ENCODE measurements at regions not wholly inside any gene's neighbourhood (a gene's known extent, or its start where the extent isn't known, plus 50 kb on each side); places are given as distances from the start of the nearest gene placed in this dataset.

DNA sequence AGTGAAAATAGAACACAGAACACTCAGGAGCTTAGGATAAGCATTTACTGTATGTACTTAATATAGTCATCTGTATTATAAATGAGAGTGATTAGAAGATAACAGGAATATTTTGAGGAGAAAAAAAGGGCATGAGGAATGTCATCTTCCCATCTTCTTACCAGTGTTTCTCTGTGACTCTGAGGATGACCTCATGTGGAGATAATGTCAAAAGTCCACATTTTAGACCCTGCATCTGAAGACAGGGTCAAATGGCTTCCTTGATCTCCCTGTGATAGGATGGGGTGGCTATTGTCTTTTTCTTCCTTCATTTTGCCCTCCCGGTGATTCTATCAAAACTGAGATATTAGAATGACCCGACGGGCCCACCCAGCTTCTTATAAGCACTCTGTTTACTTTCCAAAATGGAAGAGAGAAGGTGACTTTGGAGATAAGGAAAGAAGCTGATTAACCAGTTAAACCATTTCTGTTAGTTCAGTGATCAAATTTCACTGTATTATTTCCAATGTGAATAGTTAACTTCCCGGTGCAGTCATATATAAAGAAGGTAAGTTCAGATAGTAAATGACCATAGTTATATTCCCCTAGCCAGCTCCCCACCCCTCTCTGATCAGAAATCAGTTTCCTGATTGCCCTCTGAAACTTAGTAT lies 115.7 kb upstream of the SALL4 start:
- no peak for DNase-seq

DNA sequence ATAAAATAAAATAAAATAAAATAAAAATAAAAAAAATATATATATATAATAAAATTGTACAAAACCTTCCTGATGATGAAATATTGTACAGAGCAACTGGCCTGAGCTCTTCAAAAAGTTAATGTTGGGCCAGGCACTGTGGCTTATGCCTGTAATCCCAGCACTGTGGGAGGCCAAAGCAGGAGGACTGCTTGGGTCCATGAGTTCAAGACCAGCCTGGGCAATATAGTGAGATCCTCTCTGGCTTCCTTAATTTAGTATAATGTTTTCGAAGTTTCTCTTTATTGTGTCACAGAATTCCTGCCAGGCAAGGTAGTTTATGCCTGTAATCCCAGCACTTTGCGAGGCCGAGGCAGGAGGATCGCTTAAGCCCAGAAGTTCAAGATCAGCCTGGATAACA lies 113.9 kb upstream of the SALL4 start:
- DNase-seq, result no peak

DNA sequence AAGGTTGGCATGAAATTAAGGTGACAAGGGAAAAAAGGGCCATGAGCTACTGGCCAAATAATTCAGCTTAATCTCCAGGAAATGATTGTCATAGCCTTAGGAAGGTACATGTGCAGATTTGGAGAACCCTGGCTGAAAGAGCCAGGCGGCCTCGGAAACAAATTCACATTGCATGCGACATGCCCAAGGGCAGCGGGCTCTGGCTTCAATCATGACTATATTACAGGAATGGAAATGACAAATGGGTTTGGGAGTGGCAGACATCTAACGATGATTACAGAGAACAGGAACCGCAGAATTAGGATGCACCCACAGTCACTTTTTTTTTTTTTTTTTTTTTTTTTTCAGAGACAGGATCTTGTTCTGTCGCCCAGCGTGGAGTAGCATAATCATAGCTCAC lies 112.4 kb upstream of the SALL4 start:
- DNase-seq, result no peak

DNA sequence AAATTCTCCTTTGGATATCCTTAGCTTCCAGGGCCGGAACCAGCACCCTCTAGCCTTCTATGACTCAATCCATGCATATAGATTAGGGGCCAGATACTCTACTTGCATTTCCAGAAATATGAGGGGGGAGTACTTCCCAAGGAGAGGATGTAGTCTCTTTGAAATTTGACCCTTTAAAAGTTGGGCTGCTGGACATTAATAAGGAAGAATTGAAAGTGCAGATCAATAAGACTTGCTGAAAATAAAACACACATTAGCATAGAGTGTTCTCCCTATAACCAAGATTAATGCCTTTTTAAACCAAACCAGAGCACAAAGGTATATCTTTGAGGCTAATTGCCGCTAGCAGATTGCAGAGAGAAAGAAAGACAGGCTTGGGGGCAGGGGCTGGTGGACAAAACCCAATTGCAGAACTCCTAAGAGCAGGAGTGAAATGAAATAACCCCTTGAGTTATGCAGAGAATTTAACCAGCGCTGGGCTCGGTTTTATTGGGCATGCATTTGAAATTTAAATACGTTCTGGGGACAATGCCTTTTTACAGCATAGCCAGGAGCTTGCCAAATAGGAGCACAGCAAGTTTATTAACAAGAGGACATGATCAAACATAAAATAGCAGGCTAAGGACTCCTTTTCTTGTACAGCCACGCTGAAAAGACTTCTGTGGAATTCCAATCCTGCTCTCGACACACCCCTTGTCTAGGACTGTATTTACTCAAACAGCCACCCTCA lies 108.2 kb upstream of the SALL4 start:
- DNase-seq, result no peak

DNA sequence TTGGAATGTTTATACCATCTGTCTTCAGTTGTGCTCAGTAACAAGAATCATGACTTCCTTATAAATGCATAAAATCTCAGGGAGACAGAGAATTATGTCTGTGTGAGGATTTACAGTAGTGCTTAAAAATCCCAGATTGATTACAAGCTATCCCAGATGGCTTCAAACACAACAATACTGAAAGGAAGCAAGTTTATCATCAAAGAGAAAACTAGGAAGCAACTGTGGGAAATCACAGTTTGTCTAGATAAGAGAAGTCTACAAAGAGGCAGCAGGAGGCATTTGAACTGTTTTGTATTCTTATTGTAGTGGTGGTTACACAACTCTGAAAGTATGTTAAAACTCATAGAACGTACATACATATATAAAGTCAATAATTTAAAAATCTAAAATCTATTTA lies 104.4 kb upstream of the SALL4 start:
- no peak for DNase-seq

DNA sequence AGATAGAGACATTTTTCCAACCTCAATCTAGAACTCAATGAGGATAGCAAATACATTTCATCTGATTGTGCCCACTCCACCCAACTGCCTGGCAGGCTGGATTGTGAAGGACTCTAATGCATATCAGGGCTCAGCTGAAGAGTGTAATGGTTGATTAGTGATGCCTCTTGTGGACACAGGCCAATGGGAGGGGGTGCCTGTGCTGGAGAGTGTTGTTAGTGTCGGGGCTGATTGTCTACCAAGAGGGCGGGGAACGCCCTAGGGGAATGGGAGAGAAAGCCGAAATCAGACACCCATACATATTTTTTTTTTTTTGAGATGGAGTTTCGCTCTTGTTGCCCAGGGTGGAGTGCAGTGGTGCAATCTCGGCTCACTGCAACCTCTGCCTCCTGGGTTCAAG lies 103.7 kb upstream of the SALL4 start:
- no peak for DNase-seq

DNA sequence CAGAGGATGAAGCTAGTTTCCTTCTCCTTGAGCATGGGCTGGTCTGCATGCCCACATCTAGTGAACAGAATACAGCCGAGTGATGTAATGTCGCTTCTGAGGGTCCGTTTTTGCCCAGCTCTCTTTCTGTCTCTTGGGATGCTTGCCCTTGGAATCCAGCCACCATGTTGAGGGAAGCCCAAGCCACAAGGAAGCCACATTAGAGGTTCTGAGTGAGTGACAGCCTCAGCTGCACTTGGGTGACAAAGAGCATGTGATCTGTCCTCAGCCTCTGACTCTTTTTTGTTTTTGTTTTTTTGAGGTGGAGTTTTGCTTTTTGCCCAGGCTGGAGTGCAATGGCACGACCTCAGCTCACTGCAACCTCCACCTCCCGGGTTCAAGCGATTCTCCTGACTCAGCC lies 100.6 kb upstream of the SALL4 start:
- no peak for DNase-seq

DNA sequence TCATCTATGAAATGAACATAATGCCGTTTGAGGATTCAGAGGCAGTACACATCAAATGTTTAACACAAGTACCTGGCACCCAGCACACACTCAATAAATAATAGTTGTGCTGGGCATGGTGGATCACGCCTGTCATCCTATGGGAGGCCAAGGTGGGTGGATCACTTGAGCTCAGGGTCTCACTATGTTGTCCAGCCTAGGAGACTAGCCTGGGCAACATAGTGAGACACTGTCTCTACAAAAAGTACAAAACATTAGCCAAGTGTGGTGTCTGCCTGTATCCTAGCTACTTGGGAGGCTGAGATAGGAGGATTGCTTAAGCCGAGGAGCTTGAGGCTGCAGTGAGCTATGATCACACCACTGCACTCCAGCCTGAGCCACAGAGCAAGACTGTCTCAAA lies 98.1 kb upstream of the SALL4 start:
- DNase-seq, result no peak

DNA sequence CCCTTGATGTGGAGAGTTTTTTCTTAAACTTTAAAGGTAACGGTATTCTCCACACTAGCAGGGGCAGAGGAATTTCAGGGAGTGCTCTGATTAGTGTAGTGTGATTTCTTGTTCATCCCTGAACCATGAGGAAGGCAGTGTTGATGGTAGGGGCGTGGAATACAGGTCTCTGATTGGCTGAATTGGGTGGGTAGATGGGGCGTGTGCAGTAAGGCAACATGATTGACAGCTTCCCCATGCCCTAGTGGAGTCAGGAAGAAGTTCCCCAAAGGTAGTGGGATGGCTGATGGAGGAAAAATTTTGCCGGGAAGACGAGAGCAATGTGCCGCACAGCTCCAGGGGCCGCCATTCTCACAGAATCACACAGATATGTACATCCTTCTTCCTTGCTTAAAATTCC lies 97.4 kb upstream of the SALL4 start:
- DNase-seq, result no peak

DNA sequence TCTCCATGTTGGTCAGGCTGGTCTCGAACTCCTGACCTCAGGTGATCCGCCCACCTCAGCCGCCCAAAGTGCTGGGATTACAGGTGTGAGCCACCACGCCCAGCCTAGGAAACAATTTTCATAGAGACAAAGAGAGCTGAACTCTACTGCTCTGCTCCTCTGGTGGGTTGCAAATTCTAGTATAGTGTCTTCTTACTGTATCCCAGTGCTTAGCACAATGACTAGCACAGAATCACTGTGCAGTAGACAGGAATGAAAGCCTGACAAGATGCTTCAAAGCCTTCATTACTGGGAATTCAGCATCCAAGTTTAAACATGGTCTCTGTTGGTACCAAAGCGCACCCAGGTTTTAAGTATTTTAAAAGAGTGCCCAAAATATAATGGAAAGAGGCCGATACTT lies 96.5 kb upstream of the SALL4 start:
- no peak for DNase-seq

DNA sequence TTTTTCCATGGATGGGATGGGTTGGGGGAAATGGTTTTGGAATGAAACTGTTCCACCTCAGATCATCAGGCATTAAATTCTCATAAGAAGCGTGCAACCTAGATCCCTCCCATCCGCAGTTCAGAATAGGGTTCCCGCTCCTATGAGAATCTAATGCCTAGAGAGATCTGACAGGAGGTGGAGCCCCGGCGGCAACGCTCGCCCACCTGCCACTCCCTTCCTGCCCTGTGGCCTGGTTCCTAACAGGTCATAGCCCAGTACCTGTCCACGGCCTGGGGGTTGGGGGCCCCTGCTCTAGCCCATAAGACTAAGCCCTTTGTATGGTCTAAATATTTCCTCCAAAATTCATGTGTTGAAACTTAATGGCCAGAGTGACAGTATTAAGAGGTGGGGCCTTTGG lies 92.3 kb upstream of the SALL4 start:
- DNase-seq, result no peak

DNA sequence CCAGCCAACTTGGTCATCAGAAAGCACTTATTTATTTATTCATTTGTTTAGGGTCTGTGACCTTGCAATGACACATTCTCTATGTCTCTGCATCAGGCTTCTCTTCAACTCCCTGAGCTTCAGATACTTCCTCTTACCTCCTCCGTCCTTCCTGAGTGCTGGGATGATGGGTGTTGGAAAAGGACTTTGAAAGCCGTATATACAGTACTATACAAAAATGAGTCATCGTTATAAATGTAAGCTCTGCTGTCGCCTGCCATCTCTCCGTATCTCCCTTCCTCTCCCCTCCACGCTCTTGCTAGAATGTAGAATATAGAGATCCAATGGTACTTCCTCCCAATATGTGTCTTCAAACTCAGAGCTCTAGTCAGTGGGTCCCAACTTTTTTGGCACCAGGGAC lies 91.9 kb upstream of the SALL4 start:
- DNase-seq, result no peak

DNA sequence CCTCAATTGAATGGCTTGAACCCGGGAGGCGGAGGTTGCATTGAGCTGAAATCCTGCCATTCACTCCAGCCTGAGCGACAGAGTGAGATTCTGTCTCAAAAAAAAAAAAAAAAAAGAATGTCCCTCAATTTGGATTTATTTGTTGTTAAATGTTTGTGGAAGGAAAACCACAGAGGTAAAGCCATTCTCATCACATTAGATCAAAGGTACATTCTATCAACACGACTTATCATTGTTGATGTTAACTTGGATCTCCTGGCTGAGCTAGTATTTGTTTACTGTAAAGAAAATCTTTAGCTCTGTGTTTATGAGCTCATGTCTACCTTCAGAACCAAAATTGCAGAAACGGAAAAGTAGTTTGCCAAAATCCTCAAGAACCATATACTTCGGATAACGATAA lies 91.4 kb upstream of the SALL4 start:
- no peak for DNase-seq

DNA sequence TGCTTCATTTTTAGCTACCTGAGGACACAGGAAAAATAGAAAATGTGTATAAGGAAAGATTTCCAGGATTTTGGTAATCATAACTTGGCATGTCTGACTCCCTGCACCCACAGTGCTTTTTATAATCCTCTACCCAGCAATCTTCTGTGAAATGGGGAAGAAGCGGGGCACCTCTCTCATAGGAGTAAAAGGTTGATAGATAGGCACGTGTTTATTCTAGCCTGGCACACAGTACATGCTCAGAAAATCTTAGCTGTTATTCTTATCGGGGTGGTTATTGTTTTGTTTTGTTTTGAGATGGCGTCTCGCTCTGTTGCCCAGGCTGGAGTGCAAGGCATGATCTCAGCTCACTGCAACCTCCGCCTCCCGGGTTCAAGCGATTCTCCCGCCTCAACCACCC lies 87.7 kb upstream of the SALL4 start:
- no peak for DNase-seq

DNA sequence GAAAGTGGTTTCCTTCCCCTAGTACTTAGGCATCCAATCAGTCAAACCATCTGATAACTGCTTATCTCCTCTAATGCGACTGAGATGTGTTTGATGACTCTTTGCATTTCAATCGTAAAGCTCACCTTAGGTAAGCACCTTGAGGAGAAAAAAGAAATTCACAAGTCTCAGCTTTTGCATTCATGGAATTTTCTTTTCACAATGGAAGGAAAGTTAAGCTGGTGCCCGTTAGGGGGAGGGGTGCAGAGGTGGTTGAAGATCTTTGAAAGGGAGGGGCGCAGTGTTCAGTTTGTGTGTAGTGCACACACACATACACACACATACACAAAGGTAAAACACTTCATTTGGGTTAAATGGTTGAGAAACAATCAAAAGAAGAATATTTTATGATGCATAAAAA lies 87.1 kb upstream of the SALL4 start:
- DNase-seq, result no peak

DNA sequence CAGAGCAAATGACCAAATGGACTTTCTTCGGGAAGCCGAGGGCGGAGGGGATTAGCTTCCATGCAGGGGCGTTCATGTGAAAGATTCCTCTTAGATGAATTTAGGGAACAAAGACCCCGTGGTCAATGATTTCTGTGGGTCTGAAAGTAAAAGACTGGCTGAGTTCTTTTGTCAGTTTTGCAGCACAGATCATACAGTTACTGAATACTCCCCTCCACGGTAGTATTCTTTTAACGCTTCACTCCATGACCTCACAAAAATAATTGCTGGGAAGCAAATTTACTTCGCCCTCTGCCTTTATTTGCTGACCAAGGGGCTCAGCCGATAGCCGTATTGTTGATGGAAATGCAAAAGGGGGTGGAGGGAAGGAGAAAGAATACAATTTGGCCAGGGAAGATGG lies 86.0 kb upstream of the SALL4 start:
- DNase-seq, result no peak

DNA sequence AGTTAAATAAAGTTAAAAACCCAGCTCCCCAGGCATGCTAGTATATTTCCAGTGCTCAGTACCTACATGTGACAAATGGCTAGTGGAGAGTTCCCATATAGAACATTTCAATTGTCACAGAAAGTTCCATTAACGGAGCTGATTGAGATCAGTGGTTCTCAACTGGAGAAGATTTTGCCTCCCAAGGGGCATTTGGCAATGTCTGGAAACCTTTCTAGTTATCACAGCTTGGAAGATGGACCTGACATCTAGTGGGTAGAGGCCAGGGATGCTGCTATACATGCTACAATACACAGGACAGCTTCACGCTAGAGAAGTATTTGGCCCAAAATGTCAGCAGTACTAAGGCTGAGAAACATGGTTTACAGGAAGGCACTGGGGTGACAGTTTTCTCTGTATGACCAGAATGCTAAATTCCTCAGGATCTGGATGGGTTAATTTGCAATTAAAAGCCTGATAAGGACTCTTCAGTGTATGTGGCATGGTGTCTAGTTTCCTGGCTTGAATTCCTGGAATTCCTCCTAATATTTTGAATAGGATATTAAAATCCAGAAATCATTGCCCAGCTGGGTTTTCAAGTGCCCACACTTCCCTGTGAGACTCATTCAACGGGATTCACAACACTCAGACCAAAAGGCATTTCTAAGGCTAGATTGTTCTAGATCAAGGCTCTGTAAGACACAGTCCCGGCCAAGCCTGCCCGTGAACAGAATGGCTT lies 84.7 kb upstream of the SALL4 start:
- no peak for DNase-seq

DNA sequence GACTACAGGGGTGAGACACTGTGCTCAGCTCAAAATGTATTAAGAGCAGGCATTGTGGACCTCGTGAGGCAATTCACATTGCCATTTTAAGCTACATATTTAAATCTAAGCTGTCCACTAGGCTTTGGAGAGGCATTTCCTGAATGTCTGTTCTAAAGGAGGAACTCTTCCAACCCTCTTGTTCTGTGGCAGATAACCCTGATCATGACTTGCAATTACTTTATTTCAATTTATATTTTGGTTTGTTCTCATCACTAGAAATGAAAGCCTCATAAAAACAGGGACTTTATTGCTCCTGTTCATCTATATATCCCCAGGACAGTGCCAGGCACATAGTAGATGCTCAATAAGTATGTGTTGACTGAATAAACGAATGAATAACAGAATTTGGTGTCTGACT lies 84.0 kb upstream of the SALL4 start:
- no peak for DNase-seq

DNA sequence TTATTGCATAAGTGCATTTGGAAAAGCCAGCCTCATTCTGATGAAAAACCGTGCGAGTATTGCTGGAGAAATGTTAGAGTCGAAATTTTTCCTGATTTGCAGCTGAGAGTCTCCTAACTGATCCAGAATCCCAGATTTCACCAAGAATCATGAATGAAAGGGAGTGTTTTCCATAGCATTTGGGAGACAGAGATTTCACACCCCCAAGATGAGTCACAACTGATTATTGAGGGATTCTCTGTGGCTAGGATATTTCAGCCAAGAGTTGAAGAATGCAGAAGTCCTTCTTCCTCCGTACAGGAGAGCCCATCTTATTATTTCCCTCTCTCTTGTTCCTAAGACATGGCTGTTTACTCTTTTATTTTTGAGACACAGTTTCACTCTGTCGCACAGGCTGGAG lies 82.2 kb upstream of the SALL4 start:
- no peak for DNase-seq

DNA sequence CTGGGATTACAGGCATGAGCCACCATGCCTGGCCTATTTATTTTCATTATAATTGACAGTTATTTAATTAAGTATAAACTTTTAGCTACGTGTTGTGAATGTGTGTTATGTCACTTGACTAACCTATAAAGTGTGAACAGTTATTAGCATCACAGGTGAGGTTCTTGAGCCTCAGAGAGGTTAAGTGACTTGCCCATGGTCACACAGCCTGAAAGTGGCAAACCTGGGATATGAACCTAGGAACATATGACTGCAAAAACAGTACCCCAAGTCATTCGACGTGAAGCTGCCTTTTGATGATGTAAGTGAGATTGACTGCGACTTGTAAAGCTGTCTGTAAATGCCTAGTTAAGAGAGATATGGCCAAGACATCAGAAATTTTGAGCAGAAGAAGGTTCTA lies 77.9 kb upstream of the SALL4 start:
- no peak for DNase-seq

DNA sequence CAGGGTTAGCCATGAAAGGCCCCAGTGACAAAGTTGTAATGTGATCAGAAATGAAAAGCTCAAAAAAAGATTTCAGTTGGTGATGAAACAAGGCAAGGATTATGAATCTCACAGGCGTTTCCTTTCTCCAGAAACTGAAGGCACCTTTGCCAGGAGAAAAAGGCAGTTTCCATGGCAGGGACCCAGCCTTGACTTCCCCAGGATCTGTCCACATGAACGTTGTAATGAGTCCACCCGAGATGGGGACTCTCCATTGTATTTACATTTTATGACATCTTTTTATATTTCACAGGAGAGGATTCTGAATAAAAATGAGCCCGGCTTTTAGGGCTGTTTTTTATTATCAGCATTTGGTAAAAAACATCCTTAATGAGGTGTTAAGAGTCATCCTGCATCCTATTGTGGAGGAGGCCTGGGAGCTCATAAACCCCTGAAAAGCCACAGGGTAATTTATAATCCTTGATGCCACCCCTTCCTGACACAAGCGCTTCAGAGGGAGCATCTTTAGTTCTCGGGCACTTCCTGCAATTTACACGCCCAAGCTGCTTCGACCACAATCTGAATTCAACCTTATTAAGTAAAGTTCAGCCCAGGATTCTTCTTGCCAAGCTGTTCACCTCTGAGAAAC lies 74.1 kb upstream of the SALL4 start:
- DNase-seq, result no peak

DNA sequence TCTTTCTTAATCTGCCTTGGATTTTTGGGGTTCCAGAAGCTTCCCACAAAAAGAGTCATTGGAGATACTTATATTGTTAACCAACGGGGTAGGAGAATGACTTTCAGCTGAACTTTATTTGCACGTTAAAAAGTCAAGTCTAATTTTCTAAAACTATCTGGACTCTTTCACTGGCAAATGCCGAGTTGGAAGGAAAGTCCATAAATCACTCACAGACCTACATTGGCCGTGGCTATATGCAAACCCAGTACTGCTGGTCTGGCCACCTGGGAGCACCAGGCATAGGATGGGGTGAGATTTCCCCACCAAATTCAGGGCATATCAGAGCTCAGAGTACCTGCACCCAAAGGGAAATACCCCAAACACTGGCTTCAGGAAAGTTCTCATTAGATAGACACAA lies 71.3 kb upstream of the SALL4 start:
- no peak for DNase-seq

DNA sequence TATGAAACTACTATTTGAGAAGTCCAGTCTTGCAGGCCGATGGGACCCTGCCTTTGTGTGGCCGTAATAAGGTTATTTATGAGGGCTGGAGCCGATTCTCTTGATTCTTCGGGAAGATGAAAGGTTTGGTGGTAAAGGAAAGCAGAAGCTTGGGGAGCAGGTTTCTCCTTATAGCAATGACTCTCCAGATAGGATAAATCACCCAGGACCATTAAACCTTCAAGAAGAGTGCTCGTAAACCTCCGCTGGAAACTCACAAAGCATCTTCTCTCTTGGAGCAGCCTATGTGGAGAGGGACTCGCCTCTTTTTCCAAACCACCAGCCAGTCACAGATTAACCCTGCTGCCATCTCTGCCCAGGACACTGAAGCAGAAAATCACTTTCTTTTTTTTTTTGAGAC lies 69.6 kb upstream of the SALL4 start:
- DNase-seq, result no peak

DNA sequence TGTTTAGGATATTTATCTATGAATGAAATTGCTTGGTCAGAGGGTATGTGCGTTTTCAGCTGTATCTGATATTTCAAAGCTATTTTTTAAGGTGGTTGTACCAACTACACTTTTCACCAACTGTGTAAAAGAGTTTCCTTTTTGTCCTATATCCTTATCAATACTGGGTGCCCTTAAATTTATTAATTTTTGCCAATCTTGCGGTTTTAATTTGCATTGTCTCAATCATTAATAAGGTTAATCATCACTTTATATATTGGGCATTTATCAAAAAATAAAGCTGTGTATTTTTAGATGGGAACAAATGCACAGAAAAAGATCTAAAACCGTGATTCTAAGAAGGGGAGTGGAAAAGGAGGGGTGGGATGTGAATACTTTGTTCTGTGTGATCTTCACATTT lies 66.7 kb upstream of the SALL4 start:
- DNase-seq, result no peak
